A549 (cell line): ENCODE measurements at regions not wholly inside any gene's neighbourhood (a gene's known extent, or its start where the extent isn't known, plus 50 kb on each side); places are given as distances from the start of the nearest gene placed in this dataset.
"Not testable (repeated sequence)": the region's sequence is repeated elsewhere in the genome, so short reads cannot be mapped to it uniquely, and the experiment has no call there.

Experiments
- CBX2 ChIP-seq: fragments of 200-600 bp; sonication (generic); IDR thresholded peaks from 2 replicates; pipeline ENCODE4 v1.6.1; 2016; ENCODE audit warnings: low read depth, mild to moderate bottlenecking, borderline replicate concordance
- CBX8 ChIP-seq: fragments of 200-600 bp; sonication (generic); IDR thresholded peaks from 2 replicates; pipeline ENCODE4 v1.6.1; 2016
- CHD2 ChIP-seq: fragments of 150-350 bp; IDR thresholded peaks from 2 replicates; pipeline ENCODE4 v1.6.1; 2014; ENCODE audit warnings: low read length; ENCODE audit not compliant: partially characterized antibody
- CTCF ChIP-seq: fragments of >200 bp; sonication (Bioruptor Twin); formaldehyde crosslinking; IDR thresholded peaks from 3 replicates; pipeline ENCODE4 v1.5.1; 2016
- ELK1 ChIP-seq: fragments of 150-350 bp; IDR thresholded peaks from 2 replicates; pipeline ENCODE4 v1.6.1; 2014; ENCODE audit warnings: low read depth, mild to moderate bottlenecking, low read length
- EP300 ChIP-seq, 2 experiments: fragments of >200 bp; sonication (Bioruptor Twin); formaldehyde crosslinking; IDR thresholded peaks; 2 replicates in 1 of 2; 3 replicates in 1 of 2; pipeline ENCODE4 v1.6.1; 2016 to 2017
- MAFK ChIP-seq: fragments of 450-650 bp; IDR thresholded peaks from 2 replicates; pipeline ENCODE4 v1.6.1; 2014; ENCODE audit not compliant: partially characterized antibody
- NPAS2 ChIP-seq: fragments of 250-450 bp; sonication (Bioruptor Pico); IDR thresholded peaks from 2 replicates; pipeline ENCODE4 v1.8.0; 2022; ENCODE audit warnings: mild to moderate bottlenecking, moderate library complexity, borderline replicate concordance
- POLR2A ChIP-seq: IDR thresholded peaks from 2 replicates; pipeline ENCODE4 v1.6.1; 2012; ENCODE audit warnings: mild to moderate bottlenecking, low read length
- REST ChIP-seq: fragments of 200-600 bp; sonication (generic); IDR thresholded peaks from 2 replicates; pipeline ENCODE4 v1.6.1; 2016; ENCODE audit warnings: antibody characterized with exemption, mild to moderate bottlenecking, moderate library complexity
- RFX5 ChIP-seq: fragments of 450-650 bp; IDR thresholded peaks from 2 replicates; pipeline ENCODE4 v1.7.1; 2014; ENCODE audit warnings: antibody characterized with exemption, mild to moderate bottlenecking, moderate library complexity
- TP53 ChIP-seq: fragments of 250-450 bp; sonication (Bioruptor Pico); IDR thresholded peaks from 2 replicates; pipeline ENCODE4 v1.5.0; 2021; ENCODE audit warnings: mild to moderate bottlenecking, moderate library complexity
- ZFP36 ChIP-seq: fragments of 450-650 bp; IDR thresholded peaks from 2 replicates; pipeline ENCODE4 v1.6.1; 2014; ENCODE audit warnings: borderline replicate concordance; ENCODE audit not compliant: partially characterized antibody

- TF ChIP-seq CBX2; CTCF; REST; MAFK; POLR2A; NPAS2 (CRISPR knock-in tag); ELK1; CHD2; EP300 (IDR thresholded peaks at IDR 0.05); RFX5; ZFP36; TP53: not testable (repeated sequence)
- peak; percentile 80; the same call in 1 of the 2 replicates for TF ChIP-seq CBX8
Measured at GRCh38 chr9:64776269-64776668, 508.7 kb downstream of the FOXD4L5 start.
